PC-3 (cell line): ENCODE measurements at regions not wholly inside any gene's neighbourhood (a gene's known extent, or its start where the extent isn't known, plus 50 kb on each side); places are given as distances from the start of the nearest gene placed in this dataset.

Experiments
- ATAC-seq: fragments of 200-7000 bp; cut with Tn5 transposase; 2 replicates; pipeline ENCODE4 v1.9.1; 2020; ENCODE audit warnings: mild to moderate bottlenecking, moderate library complexity
- BruUV-seq: library from RNA; stranded (reverse); fragments of 400-500 nt; replicated peaks from 2 replicates; lab custom pipeline; 2021; lab: Mats Ljungman, UMichigan
- CTCF ChIA-PET: fragments of 300-600 bp; sonication (Branson Sonifier 250); formaldehyde crosslinking; loops from one replicate; lab custom pipeline; 2022; ENCODE audit warnings: antibody characterized with exemption; lab: Charles Lee
- POLR2A ChIA-PET: fragments of 300-600 bp; sonication (Branson Sonifier 250); formaldehyde crosslinking; loops from one replicate; lab custom pipeline; 2022; ENCODE audit warnings: antibody characterized with exemption; ENCODE audit not compliant: unreplicated experiment; lab: Charles Lee
- DNase-seq: peaks from one replicate; pipeline ENCODE4 v3.0.0-alpha.2; 2015
- H2AFZ ChIP-seq: fragments of 300-600 bp; sonication (generic); 2 replicates; pipeline ENCODE4 v1.6.0; 2016; ENCODE audit warnings: antibody characterized with exemption, low read length
- H3F3A ChIP-seq: fragments of 300-600 bp; sonication (generic); one replicate; pipeline ENCODE4 v1.6.0; 2017; ENCODE audit warnings: antibody characterized with exemption, low read length, control low read depth, mild to moderate bottlenecking; ENCODE audit not compliant: unreplicated experiment
- H3K27ac ChIP-seq: fragments of 300-600 bp; sonication (generic); 2 replicates; pipeline ENCODE4 v1.5.1; 2016; ENCODE audit warnings: mild to moderate bottlenecking, low read length
- H3K27me3 ChIP-seq: fragments of 300-600 bp; sonication (generic); 2 replicates; pipeline ENCODE4 v1.6.1; 2016; ENCODE audit warnings: low read length, mixed read lengths
- H3K36me3 ChIP-seq: fragments of 300-600 bp; sonication (generic); 2 replicates; pipeline ENCODE4 v1.6.1; 2016; ENCODE audit warnings: low read depth, mixed run types, low read length, mixed read lengths
- H3K4me1 ChIP-seq: fragments of 300-600 bp; sonication (generic); 2 replicates; pipeline ENCODE4 v1.5.1; 2016; ENCODE audit warnings: low read length; ENCODE audit not compliant: insufficient read depth
- H3K4me2 ChIP-seq: fragments of 300-600 bp; sonication (generic); 2 replicates; pipeline ENCODE4 v1.6.0; 2016; ENCODE audit warnings: low read length
- H3K4me3 ChIP-seq: fragments of 300-600 bp; sonication (generic); 2 replicates; pipeline ENCODE4 v1.5.1; 2016; ENCODE audit warnings: mild to moderate bottlenecking, low read length, mixed read lengths
- H3K79me2 ChIP-seq: fragments of 300-600 bp; sonication (generic); 2 replicates; pipeline ENCODE4 v1.6.1; 2017; ENCODE audit warnings: low read length, mixed read lengths
- H3K9ac ChIP-seq: fragments of 300-600 bp; sonication (generic); 2 replicates; pipeline ENCODE4 v1.6.0; 2016; ENCODE audit warnings: mild to moderate bottlenecking, low read length
- H3K9me2 ChIP-seq: fragments of 300-600 bp; sonication (generic); replicated peaks from 2 replicates; pipeline ENCODE4 v1.6.1; 2016; ENCODE audit warnings: mixed run types, low read length, mixed read lengths
- H3K9me3 ChIP-seq: fragments of 300-600 bp; sonication (generic); 2 replicates; pipeline ENCODE4 v1.6.1; 2016; ENCODE audit warnings: low read length, mixed read lengths
- H4K20me1 ChIP-seq: fragments of 300-600 bp; sonication (generic); 2 replicates; pipeline ENCODE4 v1.6.1; 2016; ENCODE audit warnings: low read length, mixed read lengths
- CTCF ChIP-seq: fragments of 300-600 bp; sonication (generic); conservative IDR thresholded peaks from 2 replicates; pipeline ENCODE4 v1.5.1; 2017; ENCODE audit warnings: antibody characterized with exemption, low read depth, mild to moderate bottlenecking, low read length
- EZH2 ChIP-seq: fragments of 300-600 bp; sonication (generic); IDR thresholded peaks from one replicate; pipeline ENCODE4 v1.6.1; 2017; ENCODE audit warnings: antibody characterized with exemption, mild to moderate bottlenecking, low read length; ENCODE audit not compliant: unreplicated experiment
- EZH2phosphoT487 ChIP-seq: fragments of 300-600 bp; sonication (generic); IDR thresholded peaks from 2 replicates; pipeline ENCODE4 v1.6.1; 2018; ENCODE audit warnings: mild to moderate bottlenecking, antibody characterized with exemption, low read length, borderline replicate concordance
- intact Hi-C: fragments of 100-400 bp; cut with micrococcal nuclease; formaldehyde crosslinking; loops from 2 replicates; pipeline ENCODE4 v1.9.0; 2023

GRCh38 chr9:121587863-121588262, 63.6 kb upstream of the DAB2IP start:
- H3K9me3 ChIP-seq = no peaks in the 10 kb centered on the region
- ATAC-seq (no peak), DNase-seq (no peak)
- H3K4me2 ChIP-seq = no peak overlapping the region
- H3K4me3 ChIP-seq = no peak overlapping the region
- TF ChIP-seq EZH2phosphoT487 (no peak), CTCF (no peak), EZH2 (no peak)
- H3F3A ChIP-seq = no peaks in the 10 kb centered on the region
- ChIA-PET POLR2A (no interaction called here), CTCF (no interaction called here)
- H3K27ac ChIP-seq = no peak overlapping the region
- H3K4me1 ChIP-seq = no peaks in the 10 kb centered on the region
- BruUV-seq = no TSS peak
- no peaks in the 10 kb centered on the region for H3K79me2 ChIP-seq
- no peaks in the 10 kb centered on the region for H4K20me1 ChIP-seq
- H3K27me3 ChIP-seq = no peaks in the 10 kb centered on the region
- no peaks in the 10 kb centered on the region for H3K9me2 ChIP-seq
- no peak overlapping the region for H2AFZ ChIP-seq
- intact Hi-C loops = no loop called here
- no peaks in the 10 kb centered on the region for H3K36me3 ChIP-seq
- no peak overlapping the region for H3K9ac ChIP-seq

- Histone ChIP-seq H3K9me3 (no peaks in the 10 kb centered on the region), H4K20me1 (no peaks in the 10 kb centered on the region), H3K4me3 (no peak overlapping the region), H3K9ac (no peak overlapping the region), H3K36me3 (no peaks in the 10 kb centered on the region), H3K4me1 (no peaks in the 10 kb centered on the region), H3K4me2 (no peak overlapping the region), H3K9me2 (no peaks in the 10 kb centered on the region), H3K79me2 (no peaks in the 10 kb centered on the region), H2AFZ (no peak overlapping the region), H3K27ac (no peak overlapping the region), H3F3A (no peaks in the 10 kb centered on the region), H3K27me3 (no peaks in the 10 kb centered on the region)
- intact Hi-C loops = no loop called here
- BruUV-seq = no TSS peak
- TF ChIP-seq EZH2 = no peak
- TF ChIP-seq CTCF = no peak
- no peak for TF ChIP-seq EZH2phosphoT487
- POLR2A ChIA-PET = no interaction called here
- ATAC-seq = no peak
- no peak for DNase-seq
- CTCF ChIA-PET = no interaction called here
Observed at GRCh38 chr9:121589986-121590385, 61.4 kb upstream of the DAB2IP start.

GRCh38 chr9:121592265-121592664, 59.2 kb upstream of the DAB2IP start:
- Histone ChIP-seq H3K4me1 (0 out of 2 replicates have a peak, but pooled peaks cover under 1% of the 10 kb centered on the region), H3K9me2 (no peaks in the 10 kb centered on the region), H3K79me2 (no peaks in the 10 kb centered on the region), H3F3A (no peaks in the 10 kb centered on the region), H2AFZ (no peak overlapping the region), H3K27me3 (no peaks in the 10 kb centered on the region), H3K27ac (no peak overlapping the region), H3K9me3 (no peaks in the 10 kb centered on the region), H3K36me3 (no peaks in the 10 kb centered on the region), H3K4me3 (no peak overlapping the region), H4K20me1 (no peaks in the 10 kb centered on the region), H3K4me2 (no peak overlapping the region), H3K9ac (no peak overlapping the region)
- ATAC-seq (no peak), DNase-seq (no peak)
- POLR2A ChIA-PET = no interaction called here
- BruUV-seq = no TSS peak
- CTCF ChIA-PET = no interaction called here
- intact Hi-C loops = no loop called here
- TF ChIP-seq CTCF = no peak
- no peak for TF ChIP-seq EZH2
- TF ChIP-seq EZH2phosphoT487 = no peak
